ENCODE measurements at regions not wholly inside any gene's neighbourhood (a gene's known extent, or its start where the extent isn't known, plus 50 kb on each side); places are given as distances from the start of the nearest gene placed in this dataset.

GRCh38 chr4:33189169-33189568, 2469.0 kb downstream of the PCDH7 start:
- no peaks in the 10 kb centered on the region for H3K4me1 ChIP-seq (ENCODE audit: control insufficient read depth, extremely low read depth, insufficient read depth, low read length)
- no peaks in the 10 kb centered on the region for H3K27me3 ChIP-seq (ENCODE audit: control insufficient read depth, insufficient read depth, low read length)
- H3K36me3 ChIP-seq (ENCODE audit: control insufficient read depth, insufficient read depth, low read length), result no peaks in the 10 kb centered on the region
- H3K4me3 ChIP-seq (replicated peaks in 1 of 4; ENCODE audit: control extremely low read depth in 1 of 4, insufficient read depth in 1 of 4, low read depth in 3 of 4, low read length in 4 of 4), result no peak overlapping the region
- H3K27ac ChIP-seq (ENCODE audit: insufficient read depth, low read length), result no peak overlapping the region
- no peak overlapping the region for H2AFZ ChIP-seq (ENCODE audit: low read length)
- no peak overlapping the region for H3K4me2 ChIP-seq (ENCODE audit: extremely low read depth, insufficient read depth, low read length)
- H3K9ac ChIP-seq (ENCODE audit: insufficient read depth, low read length), result no peak overlapping the region
- H3K79me2 ChIP-seq (ENCODE audit: control insufficient read depth, insufficient read depth, low read length), result no peaks in the 10 kb centered on the region
- no peaks in the 10 kb centered on the region for H3K9me3 ChIP-seq (ENCODE audit: control insufficient read depth, insufficient read depth, low read depth, low read length)
- no peak for TF ChIP-seq EZH2 (IDR thresholded peaks at IDR 0.05; ENCODE audit: low read length, missing control alignments)
- no peak for TF ChIP-seq CTCF (conservative IDR thresholded peaks at IDR 0.05 in 1 of 2, IDR thresholded peaks at IDR 0.05 in 1 of 2; ENCODE audit: low read depth in 1 of 2, low read length in 2 of 2)
- H4K20me1 ChIP-seq (ENCODE audit: control insufficient read depth, extremely low read depth, insufficient read depth, low read length), result no peaks in the 10 kb centered on the region
- DNase-seq (ENCODE audit: low read depth in 2 of 2), result no peak

GRCh38 chr4:33193109-33193508, 2472.9 kb downstream of the PCDH7 start:
- no peak for DNase-seq (ENCODE audit: low read depth in 2 of 2)
- Histone ChIP-seq H3K4me3 (replicated peaks in 1 of 4; ENCODE audit: control extremely low read depth in 1 of 4, insufficient read depth in 1 of 4, low read depth in 3 of 4, low read length in 4 of 4) (no peak overlapping the region), H2AFZ (ENCODE audit: low read length) (no peak overlapping the region), H3K27ac (ENCODE audit: insufficient read depth, low read length) (no peak overlapping the region), H3K4me2 (ENCODE audit: extremely low read depth, insufficient read depth, low read length) (no peak overlapping the region), H4K20me1 (ENCODE audit: control insufficient read depth, extremely low read depth, insufficient read depth, low read length) (no peaks in the 10 kb centered on the region), H3K9me3 (ENCODE audit: control insufficient read depth, insufficient read depth, low read depth, low read length) (no peaks in the 10 kb centered on the region), H3K36me3 (ENCODE audit: control insufficient read depth, insufficient read depth, low read length) (no peaks in the 10 kb centered on the region), H3K79me2 (ENCODE audit: control insufficient read depth, insufficient read depth, low read length) (no peaks in the 10 kb centered on the region), H3K27me3 (ENCODE audit: control insufficient read depth, insufficient read depth, low read length) (no peaks in the 10 kb centered on the region), H3K4me1 (ENCODE audit: control insufficient read depth, extremely low read depth, insufficient read depth, low read length) (no peaks in the 10 kb centered on the region), H3K9ac (ENCODE audit: insufficient read depth, low read length) (no peak overlapping the region)
- TF ChIP-seq CTCF (conservative IDR thresholded peaks at IDR 0.05 in 1 of 2, IDR thresholded peaks at IDR 0.05 in 1 of 2; ENCODE audit: low read depth in 1 of 2, low read length in 2 of 2), result no peak
- TF ChIP-seq EZH2 (IDR thresholded peaks at IDR 0.05; ENCODE audit: low read length, missing control alignments), result no peak

- H3K27ac ChIP-seq (ENCODE audit: insufficient read depth, low read length), result no peak overlapping the region
- TF ChIP-seq EZH2 (IDR thresholded peaks at IDR 0.05; ENCODE audit: low read length, missing control alignments) (no peak), CTCF (conservative IDR thresholded peaks at IDR 0.05 in 1 of 2, IDR thresholded peaks at IDR 0.05 in 1 of 2; ENCODE audit: low read depth in 1 of 2, low read length in 2 of 2) (no peak)
- no peaks in the 10 kb centered on the region for H3K9me3 ChIP-seq (ENCODE audit: control insufficient read depth, insufficient read depth, low read depth, low read length)
- no peaks in the 10 kb centered on the region for H3K4me1 ChIP-seq (ENCODE audit: control insufficient read depth, extremely low read depth, insufficient read depth, low read length)
- H3K27me3 ChIP-seq (ENCODE audit: control insufficient read depth, insufficient read depth, low read length), result no peaks in the 10 kb centered on the region
- H3K9ac ChIP-seq (ENCODE audit: insufficient read depth, low read length), result no peak overlapping the region
- no peak for DNase-seq (ENCODE audit: low read depth in 2 of 2)
- H2AFZ ChIP-seq (ENCODE audit: low read length), result no peak overlapping the region
- H4K20me1 ChIP-seq (ENCODE audit: control insufficient read depth, extremely low read depth, insufficient read depth, low read length), result no peaks in the 10 kb centered on the region
- no peak overlapping the region for H3K4me2 ChIP-seq (ENCODE audit: extremely low read depth, insufficient read depth, low read length)
- no peaks in the 10 kb centered on the region for H3K79me2 ChIP-seq (ENCODE audit: control insufficient read depth, insufficient read depth, low read length)
- no peak overlapping the region for H3K4me3 ChIP-seq (replicated peaks in 1 of 4; ENCODE audit: control extremely low read depth in 1 of 4, insufficient read depth in 1 of 4, low read depth in 3 of 4, low read length in 4 of 4)
- no peaks in the 10 kb centered on the region for H3K36me3 ChIP-seq (ENCODE audit: control insufficient read depth, insufficient read depth, low read length)
Measured at GRCh38 chr4:33200377-33200776, 2480.2 kb downstream of the PCDH7 start.

Measured in fibroblast of lung (primary cell).